Stimulated activated naive CD4-positive, alpha-beta T cell (primary cell): ENCODE measurements at regions not wholly inside any gene's neighbourhood (a gene's known extent, or its start where the extent isn't known, plus 50 kb on each side); places are given as distances from the start of the nearest gene placed in this dataset.

ENCODE experiments used
- DNase-seq, 6 experiments: peaks; one replicate each; lab custom pipeline; 2025; lab: John Stamatoyannopoulos, UW

GRCh38 chr1:5713101-5714010 lies 278.9 kb downstream of the NPHP4 start:
- DNase-seq: no peak

DNA sequence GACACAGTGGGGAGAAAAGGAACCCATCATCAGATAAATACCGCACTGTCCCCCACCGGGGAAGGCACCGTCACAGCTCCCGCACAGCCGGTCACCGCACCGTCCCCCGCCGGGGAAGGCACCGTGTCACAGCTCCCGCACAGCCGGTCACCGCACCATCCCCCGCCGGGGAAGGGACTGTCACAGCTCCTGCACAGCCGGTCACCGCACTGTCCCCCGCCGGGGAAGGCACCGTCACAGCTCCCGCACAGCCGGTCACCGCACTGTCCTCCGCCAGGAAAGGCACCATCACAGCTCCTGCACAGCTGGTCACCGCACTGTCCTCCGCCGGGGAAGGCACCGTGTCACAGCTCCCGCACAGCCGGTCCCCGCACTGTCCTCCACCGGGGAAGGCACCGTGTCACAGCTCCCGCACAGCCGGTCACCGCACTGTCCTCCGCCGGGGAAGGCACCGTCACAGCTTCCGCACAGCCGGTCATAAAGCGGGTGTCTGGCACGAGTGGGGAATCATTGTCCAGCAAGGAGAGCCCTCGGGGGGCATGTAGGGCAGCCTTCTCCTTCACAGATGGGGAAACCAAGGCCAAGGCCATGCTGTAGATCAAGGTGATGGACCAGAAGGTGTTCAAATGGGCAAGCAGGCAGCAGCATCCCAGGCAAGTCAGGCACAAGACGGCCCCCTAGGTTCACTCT lies 280.1 kb downstream of the NPHP4 start:
- DNase-seq: no peak

DNA sequence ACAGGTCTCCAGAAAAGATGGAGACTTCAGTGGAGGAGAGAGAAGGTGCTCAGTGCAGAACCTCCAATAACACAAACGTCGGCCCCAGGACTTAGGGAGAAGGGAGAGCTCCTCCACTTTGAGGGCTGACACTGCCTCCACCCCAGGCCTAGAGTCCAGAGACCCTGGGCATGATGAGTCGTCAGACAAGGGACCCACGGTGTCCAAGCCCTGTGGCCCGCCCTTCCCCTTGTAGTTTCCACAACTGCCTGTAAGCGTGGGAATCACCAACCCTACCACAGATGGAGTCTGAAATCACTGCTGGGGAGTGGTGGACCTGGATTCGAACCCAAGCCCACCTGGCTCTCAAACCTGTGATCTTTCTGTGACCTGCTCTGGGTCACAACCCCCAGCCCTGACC lies 281.1 kb downstream of the NPHP4 start:
- DNase-seq: no peak

GRCh38 chr1:5709976-5710375 lies 282.2 kb downstream of the NPHP4 start:
- no peak for DNase-seq

DNA sequence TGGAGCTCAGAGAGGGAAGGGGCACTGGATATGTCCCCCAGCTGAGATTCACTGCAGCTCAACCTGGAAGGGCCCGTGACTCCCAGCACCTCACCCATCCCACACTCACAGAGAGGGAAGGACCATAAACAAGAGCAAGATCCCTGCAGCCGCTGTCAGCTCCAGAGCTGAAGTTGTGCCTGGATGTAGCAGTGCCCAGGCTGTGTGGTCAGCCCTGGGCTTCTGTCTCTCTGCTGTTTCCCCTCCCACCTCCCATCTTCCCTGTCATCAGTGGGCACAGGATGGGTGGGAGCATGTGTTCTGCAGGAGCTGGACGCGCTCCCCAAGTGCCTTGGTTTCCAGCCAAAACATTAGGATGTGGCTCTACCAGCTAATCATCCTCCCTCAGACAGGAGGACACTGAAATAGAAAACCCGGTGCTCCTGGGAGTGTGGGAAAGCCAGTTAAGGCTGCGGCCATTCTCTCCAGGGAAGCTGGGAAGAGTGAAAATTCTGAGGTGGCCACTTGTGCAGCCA lies 282.7 kb downstream of the NPHP4 start:
- DNase-seq: no peak

- DNase-seq: no peak
Observed at GRCh38 chr1:5708346-5709245, 283.6 kb downstream of the NPHP4 start.

GRCh38 chr1:5707566-5708345 lies 284.5 kb downstream of the NPHP4 start:
- no peak for DNase-seq

DNA sequence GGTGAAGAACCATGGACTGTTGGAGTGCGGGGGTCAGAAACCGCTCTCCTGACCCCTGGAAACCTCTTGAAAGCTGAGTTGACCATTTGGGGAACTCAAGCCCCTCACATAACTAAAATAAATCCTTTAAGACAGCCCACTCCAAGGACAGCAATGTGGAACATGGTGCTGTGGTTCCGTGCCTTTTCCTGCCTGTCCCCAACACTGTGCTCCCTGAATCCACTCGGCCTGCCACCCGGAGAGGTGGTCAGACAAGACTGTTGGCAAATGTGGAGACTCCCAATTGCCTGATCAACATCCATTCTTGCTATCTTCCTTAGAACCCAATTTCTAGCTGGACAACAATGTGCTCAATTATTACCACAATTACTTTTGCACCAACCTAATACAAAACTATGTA lies 286.0 kb downstream of the NPHP4 start:
- no peak for DNase-seq

GRCh38 chr1:5705751-5706150 lies 286.5 kb downstream of the NPHP4 start:
- DNase-seq: no peak

DNA sequence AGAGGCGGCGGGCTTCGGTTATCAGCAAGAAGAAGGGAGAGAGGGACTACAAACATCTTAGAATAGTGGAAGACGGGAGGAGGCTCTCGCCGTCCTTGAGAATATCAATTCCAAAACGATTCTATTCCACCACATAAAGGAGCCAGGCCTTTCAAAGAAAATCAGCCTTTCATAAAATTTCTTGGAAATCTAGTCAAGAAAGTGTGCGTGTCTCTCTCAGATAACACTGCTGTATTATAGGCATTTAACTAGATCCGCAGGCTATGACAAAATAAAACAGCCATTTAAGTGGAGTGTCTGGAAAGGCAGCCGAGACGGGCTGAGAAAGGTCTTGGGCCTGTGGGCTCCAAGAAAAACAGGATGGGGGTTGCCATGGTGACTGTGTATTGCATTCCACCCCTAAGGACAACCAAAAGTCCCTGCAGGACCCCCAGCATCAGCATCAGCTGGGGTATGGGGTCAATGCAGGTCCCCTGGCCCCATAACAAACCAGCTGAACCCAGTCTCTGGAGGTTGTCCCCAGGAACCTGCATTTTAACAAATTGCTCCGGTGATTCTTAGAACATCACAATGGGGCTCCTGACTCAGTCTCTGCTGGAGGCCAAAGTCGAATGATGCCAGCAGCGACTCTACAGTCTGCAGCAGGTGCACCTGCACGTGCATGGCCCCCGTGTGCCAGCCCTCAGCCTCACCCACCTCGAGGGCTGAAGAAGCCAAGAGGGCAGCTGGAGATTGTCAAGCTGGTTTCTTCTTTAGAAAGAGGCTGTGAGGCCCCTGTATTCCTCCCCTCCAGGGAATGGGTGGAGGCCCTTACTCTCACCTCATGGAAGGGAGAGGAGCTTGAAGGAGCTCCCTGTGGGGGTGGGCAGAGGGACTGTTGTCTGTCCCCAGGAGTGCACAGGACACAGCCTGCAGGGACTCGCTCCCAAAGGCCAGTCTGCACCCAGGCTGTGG lies 287.4 kb downstream of the NPHP4 start:
- DNase-seq: no peak

GRCh38 chr1:5701642-5702041 lies 290.6 kb downstream of the NPHP4 start:
- DNase-seq: no peak

DNA sequence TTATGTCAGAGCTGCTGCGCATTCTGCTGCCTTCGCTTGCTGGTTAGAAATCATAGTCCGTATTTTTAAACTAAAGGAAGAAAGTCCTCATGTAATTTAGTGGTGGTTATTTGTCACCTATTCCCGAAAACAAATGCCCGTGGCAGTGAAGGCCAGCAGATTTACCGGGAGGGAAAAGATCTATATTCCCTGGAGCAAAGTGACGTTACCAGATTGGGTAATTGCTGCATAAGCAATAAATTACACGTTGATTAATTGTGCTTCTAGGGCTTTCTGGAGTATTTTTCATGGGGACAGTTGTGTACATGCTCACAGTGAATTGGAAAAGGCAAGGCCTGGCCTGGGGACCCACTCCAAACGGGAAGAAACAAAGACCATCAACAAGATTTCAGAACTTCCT lies 298.7 kb downstream of the NPHP4 start:
- no peak for DNase-seq

DNA sequence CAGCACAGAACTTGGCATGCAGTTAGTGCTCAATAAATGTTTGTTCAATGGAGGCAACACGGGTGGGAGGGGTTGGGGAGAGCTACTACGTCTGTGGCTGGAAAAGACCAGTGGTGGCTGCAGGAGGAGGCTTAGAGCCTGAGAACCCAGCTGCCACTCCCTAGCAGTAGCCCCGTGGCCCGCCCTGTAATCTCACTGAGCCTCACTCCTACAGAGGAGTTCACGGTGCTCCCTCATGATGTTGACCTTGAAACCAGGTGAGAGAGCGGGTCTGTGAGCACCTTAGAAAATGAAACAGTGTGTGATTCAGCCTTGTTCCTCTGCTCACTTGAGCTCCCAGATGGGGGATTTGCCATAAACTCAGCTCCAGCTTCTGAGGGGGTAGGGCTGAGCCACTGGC lies 299.6 kb downstream of the NPHP4 start:
- no peak for DNase-seq

DNA sequence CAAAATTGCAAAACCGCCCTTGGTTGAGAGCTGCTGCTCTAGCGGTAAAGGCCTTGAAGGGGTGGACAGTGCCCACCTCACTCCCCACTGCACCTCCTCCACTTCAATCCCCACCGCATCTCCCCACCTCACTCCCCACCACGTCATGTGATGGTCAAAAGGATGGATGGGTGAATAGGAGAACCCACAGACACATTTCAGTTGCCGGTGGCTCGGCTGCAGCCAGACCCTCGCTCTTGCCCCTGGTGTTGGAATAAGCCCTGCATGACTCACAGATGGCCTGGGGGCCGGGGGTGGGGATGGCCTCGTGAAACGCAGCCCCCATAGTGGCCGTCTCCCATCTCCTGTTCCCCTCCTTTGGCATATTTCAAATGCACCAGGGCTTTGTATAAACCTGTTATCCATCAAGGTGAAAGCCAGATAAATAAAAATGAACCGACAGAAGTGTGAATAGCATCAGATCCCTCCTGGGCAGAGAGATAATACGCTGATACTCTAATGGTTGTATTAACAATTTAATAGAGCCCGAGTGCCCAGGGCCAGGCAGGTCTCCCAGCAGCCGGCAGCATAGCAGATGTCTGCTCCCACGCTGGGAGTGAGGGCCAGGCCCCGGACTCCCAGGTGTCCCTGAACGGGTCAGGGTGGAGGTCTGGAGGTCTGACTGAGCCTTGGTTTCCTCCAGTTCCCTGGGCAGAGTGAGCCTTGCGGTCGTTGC lies 300.3 kb downstream of the NPHP4 start:
- no peak for DNase-seq

DNA sequence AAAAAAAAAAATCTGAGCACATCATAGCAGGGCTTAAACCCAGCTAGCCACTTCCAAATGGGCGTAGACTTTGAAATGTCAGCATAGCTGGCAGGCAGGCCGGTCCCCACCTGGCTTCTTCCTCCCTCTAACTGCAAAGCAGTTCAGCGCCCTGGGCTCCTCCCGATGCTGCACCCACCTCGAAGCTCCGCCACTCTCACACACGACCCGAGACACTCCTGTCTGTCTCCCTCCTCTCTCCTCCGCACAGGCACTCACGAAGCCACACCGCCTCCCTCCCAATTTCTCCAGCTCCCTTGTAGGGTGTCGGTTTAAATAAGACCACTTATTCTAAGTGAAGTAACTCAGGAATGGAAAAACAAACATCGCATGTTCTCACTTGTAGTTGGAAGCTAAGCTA lies 301.3 kb downstream of the NPHP4 start:
- no peak for DNase-seq

DNA sequence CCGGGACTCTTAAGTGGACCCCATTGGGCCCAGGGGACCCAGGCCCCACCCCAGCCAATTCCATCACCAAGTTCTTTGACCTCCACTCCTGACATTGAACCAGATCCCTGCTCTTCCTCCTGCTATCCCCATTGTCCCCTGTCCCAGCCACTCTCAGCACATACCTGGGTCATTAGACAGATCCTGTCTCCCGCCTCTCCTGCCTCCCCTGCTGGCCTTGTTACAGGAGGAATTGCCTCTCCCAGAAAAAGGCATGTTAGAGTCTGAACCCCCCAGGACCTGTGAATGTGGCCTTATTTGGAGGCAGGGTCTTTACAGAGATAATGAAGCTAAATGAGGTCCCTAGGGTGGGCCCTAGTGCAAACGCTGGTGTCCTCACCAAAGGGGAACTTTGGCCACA lies 301.9 kb downstream of the NPHP4 start:
- no peak for DNase-seq

DNA sequence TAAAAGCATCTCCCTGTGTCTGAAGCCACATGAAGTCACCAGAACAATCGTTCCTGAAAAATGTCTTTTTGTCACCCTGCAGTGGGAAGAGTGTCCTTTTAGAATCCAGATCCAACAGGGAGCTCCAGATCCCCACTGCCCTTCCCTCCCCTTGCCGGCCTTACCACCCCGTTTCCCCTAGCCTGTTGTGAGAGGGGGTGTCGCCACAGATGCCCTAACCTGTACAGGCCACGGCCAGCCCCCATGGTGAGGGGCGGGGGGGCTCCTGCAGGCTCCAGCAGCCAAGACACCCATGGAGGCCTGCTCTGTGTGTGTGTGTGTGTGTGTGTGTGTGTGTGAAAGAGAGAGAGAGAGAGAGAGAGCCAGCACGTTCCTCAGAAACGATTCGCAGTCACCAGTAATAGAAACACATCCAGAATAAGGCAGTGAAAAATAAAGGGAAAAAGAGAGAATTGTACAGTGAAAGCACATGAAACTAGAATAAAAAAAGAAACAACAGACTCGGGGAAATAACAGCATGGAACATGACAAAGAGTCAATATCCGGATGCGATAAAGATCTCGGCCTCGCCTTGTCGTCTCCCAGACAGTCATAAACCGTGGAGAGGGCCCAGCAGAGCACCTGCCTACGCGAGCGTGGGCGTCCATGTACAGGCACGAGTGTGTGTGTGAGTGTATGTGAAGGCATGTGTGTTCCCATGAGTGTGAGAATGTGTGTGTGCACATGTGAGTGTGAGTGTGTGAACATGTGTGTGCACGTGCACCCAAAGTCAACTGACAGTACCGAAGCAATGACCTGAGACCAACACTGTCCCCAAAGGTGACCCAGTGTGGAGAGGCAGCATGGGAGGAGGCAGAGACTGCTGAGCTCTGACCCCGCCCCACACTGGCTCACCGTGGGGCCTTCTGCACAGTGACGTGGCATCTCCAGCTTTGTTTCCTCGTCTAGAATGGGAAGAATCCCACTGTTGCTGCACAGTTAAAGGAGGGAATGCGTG lies 303.8 kb downstream of the NPHP4 start:
- no peak for DNase-seq
